SH-SY5Y (cell line): ENCODE measurements at regions not wholly inside any gene's neighbourhood (a gene's known extent, or its start where the extent isn't known, plus 50 kb on each side); places are given as distances from the start of the nearest gene placed in this dataset.

Experiments used
- GATA2 ChIP-seq: IDR thresholded peaks from 2 replicates; pipeline ENCODE4 v1.6.1; 2011; ENCODE audit warnings: mild to moderate bottlenecking, low read depth, low read length
- GATA3 ChIP-seq: IDR thresholded peaks from 2 replicates; pipeline ENCODE4 v1.6.1; 2011; ENCODE audit warnings: low read depth, mild to moderate bottlenecking, low read length, moderate library complexity

GRCh38 chr3:14279626-14280061, 101.0 kb downstream of the LSM3 start:
- TF ChIP-seq GATA3, result no peak
- TF ChIP-seq GATA2, result no peak

- TF ChIP-seq GATA3 (no peak), GATA2 (no peak)
Measured at GRCh38 chr3:14280326-14280725, 101.7 kb downstream of the LSM3 start.

- TF ChIP-seq GATA3, result no peak
- TF ChIP-seq GATA2, result no peak
Measured at GRCh38 chr3:14281053-14281452, 102.4 kb downstream of the LSM3 start.

DNA sequence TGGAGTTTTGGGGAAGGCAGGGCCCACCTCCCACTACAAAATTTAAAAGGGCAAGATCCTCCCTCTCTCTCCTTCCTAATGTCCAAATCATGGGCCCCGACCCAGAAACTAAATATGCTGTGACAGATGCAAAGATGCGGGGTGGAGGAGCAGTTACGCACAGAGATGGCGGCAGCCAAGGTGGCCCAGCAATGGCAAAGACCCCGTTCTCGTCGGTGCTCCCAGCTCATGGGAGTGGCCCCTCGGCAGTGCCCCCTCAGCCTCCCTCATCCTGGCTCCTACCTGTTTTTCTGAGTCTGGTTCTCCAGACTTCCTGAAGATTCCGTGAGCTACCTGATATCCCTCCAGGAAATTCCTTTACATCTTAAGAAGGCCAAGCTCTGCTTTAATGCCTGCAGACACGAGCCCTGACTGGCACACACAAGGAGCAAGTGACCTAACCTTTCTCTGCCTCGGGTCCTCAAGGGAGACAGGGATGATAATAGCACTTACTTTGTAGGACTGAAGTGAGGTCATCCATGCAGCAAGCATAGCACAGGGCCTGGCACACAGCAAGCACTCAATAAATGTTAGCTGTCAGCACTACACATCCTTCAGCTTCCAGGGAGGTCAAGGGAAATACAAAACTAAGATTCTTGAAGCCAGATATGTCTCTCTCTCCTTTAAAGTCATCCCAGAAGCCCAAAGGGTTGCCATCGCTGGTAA, 103.5 kb downstream of the LSM3 start:
- TF ChIP-seq GATA2, result no peak
- TF ChIP-seq GATA3, result no peak

- no peak for TF ChIP-seq GATA3
- TF ChIP-seq GATA2, result no peak
Measured at GRCh38 chr3:14282706-14283075, 104.1 kb downstream of the LSM3 start.

DNA sequence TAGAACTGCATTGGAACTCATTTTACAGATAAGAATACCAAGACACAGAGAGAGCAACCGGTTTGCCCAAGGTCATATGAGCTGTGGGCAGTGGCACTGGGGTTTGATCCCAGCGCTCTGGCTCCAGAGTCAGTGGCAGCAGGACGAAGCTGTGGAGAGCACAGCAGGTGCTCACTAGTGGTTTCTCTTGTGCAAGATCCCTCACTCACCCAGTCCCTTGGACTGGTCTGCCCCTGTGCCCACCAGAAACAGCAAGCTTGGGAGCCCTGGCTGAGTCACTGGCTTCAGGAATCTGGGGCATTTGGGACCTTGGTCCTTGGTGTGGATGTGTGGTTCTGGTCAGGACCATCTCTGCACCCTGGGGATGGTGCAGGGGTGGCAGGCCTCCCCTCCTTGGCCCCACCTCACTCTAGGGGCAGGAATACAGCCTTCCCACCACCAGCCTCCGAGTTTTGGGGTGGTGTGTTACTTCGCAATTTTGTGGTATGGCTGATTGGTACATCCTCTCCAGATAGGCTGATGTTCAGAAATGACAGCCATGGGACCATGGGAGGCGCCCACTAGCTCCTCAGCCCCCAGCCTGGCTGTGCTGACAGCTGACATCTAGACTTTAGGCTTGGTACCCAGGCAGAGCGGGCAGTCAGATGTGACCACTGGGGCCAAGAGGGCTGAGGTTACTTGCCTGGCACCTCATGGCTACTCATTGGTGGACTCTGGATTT, 104.6 kb downstream of the LSM3 start:
- TF ChIP-seq GATA3 (no peak), GATA2 (no peak)

DNA sequence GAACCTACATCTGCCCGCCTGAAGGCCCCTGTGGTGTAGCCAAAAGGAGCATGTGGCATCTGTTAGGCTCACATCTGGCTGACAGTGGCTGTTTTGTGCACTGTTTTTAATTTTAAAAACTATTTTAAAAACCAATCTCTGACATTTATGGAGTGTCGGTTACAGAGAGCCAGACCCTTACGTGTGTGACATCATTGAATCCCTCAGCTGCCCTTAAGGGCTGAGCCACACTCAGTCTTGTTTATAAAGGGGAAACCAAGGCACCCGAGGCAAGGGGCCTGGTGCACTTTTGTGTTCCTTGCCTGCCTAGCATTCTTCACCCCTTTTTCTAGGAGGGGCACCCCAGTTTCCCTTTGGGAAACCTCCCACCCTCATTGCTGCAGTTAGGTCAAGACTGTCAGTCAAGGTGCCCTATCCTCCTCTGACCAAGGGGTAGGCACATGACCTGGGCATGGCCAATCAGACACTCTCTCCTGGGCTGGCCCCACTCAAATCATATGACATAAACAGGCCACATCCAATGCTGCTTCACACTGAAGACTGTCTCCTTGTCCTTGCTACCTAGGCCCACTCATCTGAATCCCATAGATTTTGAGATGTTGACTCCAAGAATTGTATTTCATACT, 105.3 kb downstream of the LSM3 start:
- TF ChIP-seq GATA2 (no peak), GATA3 (no peak)

DNA sequence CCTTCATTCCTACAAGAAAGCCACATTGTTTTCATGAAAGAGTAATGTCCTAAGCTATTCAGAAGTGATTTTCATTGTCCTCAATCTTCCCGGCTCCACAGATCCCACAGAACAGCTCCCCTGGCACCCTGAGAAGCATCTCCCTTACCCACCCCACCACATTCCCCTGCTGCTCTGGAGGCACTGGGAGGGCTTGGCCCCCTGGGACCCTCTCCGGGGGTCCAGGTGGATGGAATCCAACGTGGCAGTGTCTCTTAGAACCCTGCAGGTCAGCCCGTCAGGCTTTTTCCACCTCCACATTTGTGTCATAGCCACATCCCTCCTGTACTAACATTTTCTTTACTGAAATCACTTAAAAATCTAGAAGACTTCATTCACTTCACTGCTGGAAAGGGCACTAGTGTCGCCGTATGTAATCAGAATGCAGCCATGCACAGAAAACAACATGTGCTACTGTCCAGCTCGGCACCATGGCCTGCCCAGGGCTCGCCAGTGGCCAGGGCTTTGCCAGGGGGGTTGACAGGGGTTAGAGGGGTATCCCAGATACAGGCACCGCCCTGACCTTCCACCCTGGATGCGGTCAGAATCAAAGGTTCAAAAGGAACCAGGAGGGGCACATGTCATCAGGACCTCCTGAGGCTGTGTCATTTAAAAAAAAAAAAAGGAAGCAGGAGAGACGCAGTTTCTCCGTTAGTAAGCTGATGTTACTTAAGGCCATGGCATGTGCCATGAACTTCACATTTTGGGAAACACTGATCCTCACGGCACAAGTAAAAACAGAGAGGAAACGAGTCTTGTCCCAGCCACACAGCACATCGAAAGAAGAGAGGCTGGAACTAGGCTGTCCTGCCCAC, 106.3 kb downstream of the LSM3 start:
- no peak for TF ChIP-seq GATA3
- no peak for TF ChIP-seq GATA2

GRCh38 chr3:14285548-14285925, 106.9 kb downstream of the LSM3 start:
- TF ChIP-seq GATA2 (no peak), GATA3 (no peak)

DNA sequence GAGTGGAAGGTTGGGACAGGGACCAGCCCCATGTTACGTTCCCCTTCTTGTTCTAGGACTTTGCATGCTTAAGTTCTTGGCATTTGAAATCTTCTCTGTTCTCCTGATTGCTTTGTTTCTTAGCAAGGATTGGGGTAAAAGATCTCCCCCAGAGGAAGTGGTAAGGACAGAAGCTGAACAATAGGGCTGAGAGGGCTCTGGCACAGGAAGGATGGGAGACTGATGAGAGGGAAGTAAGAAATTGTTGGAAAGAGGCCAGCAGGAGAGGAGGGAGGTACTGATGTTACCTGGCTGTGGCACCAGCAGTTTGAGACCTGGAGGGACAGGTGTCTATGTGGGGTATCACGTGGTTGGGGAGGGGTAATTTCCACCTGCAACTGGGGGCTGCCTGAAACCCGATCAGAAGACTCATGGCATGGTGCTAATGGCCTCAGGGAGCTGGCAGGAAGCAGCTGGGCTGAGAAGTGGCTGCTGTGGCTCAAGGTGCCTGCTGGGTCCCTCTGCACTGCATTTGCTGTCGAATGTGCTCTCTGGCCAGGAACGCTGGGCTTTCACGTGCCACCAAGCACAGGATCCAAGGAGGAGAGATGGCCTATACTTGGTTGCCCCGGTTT, 108.4 kb downstream of the LSM3 start:
- no peak for TF ChIP-seq GATA2
- no peak for TF ChIP-seq GATA3

DNA sequence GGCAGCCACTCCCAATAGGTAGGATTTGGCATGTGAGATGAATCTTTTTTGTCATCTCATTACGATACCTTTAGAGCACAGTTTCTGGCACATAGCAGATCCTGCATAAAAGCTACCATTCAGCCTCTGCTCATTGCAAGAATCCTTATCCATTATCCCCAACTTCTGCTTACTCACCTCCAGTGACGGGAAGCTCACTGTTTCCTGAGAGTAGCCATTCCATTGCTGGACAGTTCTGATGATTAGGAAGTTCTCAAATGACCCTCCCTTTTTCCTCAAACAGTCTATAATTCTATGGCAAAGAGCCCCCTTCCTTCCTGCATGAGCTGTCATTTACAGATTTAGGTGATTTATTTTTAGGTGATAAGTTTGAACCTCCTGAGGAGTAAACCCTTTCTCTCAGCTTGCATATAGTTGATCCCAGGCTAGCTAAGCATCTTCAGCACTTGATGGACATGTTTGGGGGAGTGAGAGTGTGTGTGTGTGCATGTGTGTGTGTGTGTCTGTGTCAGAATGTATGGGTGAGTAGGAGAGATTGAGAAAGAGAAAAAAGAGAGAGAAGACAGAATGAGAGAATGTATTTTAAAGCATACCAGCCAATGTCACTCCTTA, 109.7 kb downstream of the LSM3 start:
- no peak for TF ChIP-seq GATA3
- no peak for TF ChIP-seq GATA2

- TF ChIP-seq GATA2, result no peak
- TF ChIP-seq GATA3, result no peak
Measured at GRCh38 chr3:14288833-14289451, 110.3 kb downstream of the LSM3 start.
